MCF 10A (cell line): ENCODE measurements at regions not wholly inside any gene's neighbourhood (a gene's known extent, or its start where the extent isn't known, plus 50 kb on each side); places are given as distances from the start of the nearest gene placed in this dataset.

Source experiments
- BruUV-seq: library from RNA; stranded (reverse); fragments of 400-500 nt; replicated peaks from 2 replicates; lab custom pipeline; 2021; lab: Mats Ljungman, UMichigan
- CTCF ChIA-PET: fragments of 300-600 bp; sonication (Branson Sonifier 250); formaldehyde crosslinking; extraction: SDS; loops from one replicate; lab custom pipeline; 2021; ENCODE audit warnings: antibody characterized with exemption, inconsistent platforms; lab: Yijun Ruan, JAX
- POLR2A ChIA-PET: fragments of 300-600, 350-650 bp; sonication (Branson Sonifier 250); formaldehyde crosslinking; extraction: SDS; loops from one replicate; lab custom pipeline; 2020; ENCODE audit warnings: antibody characterized with exemption, inconsistent platforms; lab: Yijun Ruan, JAX
- DNase-seq: peaks from one replicate; pipeline ENCODE4 v3.0.0-alpha.2; 2018; ENCODE audit not compliant: unreplicated experiment
- H3K27ac Mint-ChIP-seq: one replicate; pipeline ENCODE4 v1.8.0; 2022; ENCODE audit warnings: mild to moderate bottlenecking, low read depth, mixed read lengths; ENCODE audit not compliant: unreplicated experiment
- H3K27me3 Mint-ChIP-seq: one replicate; pipeline ENCODE4 v1.8.0; 2022; ENCODE audit warnings: mixed read lengths; ENCODE audit not compliant: insufficient read depth, unreplicated experiment
- H3K36me3 Mint-ChIP-seq: one replicate; pipeline ENCODE4 v1.8.0; 2022; ENCODE audit warnings: mild to moderate bottlenecking, moderate library complexity, mixed read lengths; ENCODE audit not compliant: insufficient read depth, unreplicated experiment
- H3K4me1 Mint-ChIP-seq: one replicate; pipeline ENCODE4 v1.8.0; 2022; ENCODE audit warnings: mixed read lengths; ENCODE audit not compliant: insufficient read depth, unreplicated experiment
- H3K4me3 Mint-ChIP-seq: one replicate; pipeline ENCODE4 v1.8.0; 2022; ENCODE audit warnings: mild to moderate bottlenecking, moderate library complexity, mixed read lengths; ENCODE audit not compliant: unreplicated experiment
- H3K9me3 Mint-ChIP-seq: one replicate; pipeline ENCODE4 v1.8.0; 2022; ENCODE audit warnings: mixed read lengths; ENCODE audit not compliant: unreplicated experiment
- intact Hi-C: fragments of 100-400 bp; cut with micrococcal nuclease; formaldehyde crosslinking; loops from 2 replicates; pipeline ENCODE4 v1.14.1; 2022
- TF ChIP-seq, protein P1 (sequence below): fragments of 200-600 bp; IDR thresholded peaks from one replicate; pipeline ENCODE4 v1.8.0; 2022; ENCODE audit warnings: antibody characterized with exemption, mild to moderate bottlenecking; ENCODE audit not compliant: unreplicated experiment

DNA sequence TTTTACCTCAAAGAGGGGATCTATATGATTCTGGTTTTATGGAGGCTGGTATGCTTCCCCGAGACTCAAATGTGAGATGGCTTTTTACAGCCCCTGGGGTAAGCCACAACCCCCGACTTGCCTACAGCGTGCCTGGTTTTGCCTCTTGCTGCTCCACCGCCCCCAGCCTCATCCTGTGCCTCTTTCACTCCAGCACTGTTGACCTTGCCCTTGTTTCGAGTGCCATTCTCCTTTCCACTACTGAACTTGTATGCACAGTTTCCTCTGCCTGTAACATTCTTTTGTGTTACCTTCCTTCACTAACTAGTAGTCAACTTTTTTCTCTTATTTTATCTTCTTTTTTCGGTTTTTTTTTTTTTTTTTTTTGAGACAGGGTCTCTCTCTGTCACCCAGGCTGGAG is 219.0 kb upstream of the ZBED5 start:
- intact Hi-C loops, result no loop called here
- Mint-ChIP-seq H3K27ac (no peak overlapping the region), H3K4me3 (no peak overlapping the region), H3K27me3 (peaks cover 64% of the 10 kb centered on the region), H3K36me3 (no peaks in the 10 kb centered on the region), H3K4me1 (peaks cover 5% of the 10 kb centered on the region), H3K9me3 (no peaks in the 10 kb centered on the region)
- BruUV-seq, result no TSS peak
- TF ChIP-seq, protein P1, sequence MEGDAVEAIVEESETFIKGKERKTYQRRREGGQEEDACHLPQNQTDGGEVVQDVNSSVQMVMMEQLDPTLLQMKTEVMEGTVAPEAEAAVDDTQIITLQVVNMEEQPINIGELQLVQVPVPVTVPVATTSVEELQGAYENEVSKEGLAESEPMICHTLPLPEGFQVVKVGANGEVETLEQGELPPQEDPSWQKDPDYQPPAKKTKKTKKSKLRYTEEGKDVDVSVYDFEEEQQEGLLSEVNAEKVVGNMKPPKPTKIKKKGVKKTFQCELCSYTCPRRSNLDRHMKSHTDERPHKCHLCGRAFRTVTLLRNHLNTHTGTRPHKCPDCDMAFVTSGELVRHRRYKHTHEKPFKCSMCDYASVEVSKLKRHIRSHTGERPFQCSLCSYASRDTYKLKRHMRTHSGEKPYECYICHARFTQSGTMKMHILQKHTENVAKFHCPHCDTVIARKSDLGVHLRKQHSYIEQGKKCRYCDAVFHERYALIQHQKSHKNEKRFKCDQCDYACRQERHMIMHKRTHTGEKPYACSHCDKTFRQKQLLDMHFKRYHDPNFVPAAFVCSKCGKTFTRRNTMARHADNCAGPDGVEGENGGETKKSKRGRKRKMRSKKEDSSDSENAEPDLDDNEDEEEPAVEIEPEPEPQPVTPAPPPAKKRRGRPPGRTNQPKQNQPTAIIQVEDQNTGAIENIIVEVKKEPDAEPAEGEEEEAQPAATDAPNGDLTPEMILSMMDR, result no peak
- POLR2A ChIA-PET, result no interaction called here
- no peak for DNase-seq
- CTCF ChIA-PET, result interaction anchor here (3.1 kb wide), 1 partner anchor 49 kb away, joined by 7 read pairs; no protein-coding TSS in a partner anchor

DNA sequence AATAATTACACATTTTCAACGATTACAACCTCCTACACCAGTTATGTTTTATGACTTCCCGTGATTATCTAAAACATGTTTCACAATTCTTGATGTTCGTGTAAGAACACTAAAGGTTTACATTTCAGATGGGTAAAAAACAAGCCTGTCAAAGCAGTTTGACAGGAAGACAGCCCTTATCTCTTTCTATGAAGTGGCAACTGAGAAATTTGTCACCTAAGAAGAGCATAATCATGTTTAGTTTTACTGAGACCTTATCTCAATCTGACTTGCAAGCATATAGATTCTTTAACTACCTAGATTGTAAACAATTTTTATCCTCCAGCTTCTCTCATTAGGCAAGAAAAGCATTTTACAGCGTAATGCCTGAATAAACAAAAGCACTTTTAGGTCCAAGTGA is 218.4 kb upstream of the ZBED5 start:
- no peak overlapping the region for H3K27ac Mint-ChIP-seq
- no peaks in the 10 kb centered on the region for H3K9me3 Mint-ChIP-seq
- TF ChIP-seq, protein P1, result no peak
- H3K4me3 Mint-ChIP-seq, result no peak overlapping the region
- BruUV-seq, result no TSS peak
- H3K27me3 Mint-ChIP-seq, result peaks cover 66% of the 10 kb centered on the region
- no peaks in the 10 kb centered on the region for H3K36me3 Mint-ChIP-seq
- ChIA-PET POLR2A (interaction anchor here (0.8 kb wide), 1 partner anchor 39 kb away, joined by 3 read pairs; no protein-coding TSS in a partner anchor), CTCF (interaction anchor here (1.2 kb wide), 1 partner anchor 49 kb away, joined by 3 read pairs; no protein-coding TSS in a partner anchor)
- no peak for DNase-seq
- H3K4me1 Mint-ChIP-seq, result peaks cover 5% of the 10 kb centered on the region
- intact Hi-C loops, result no loop called here

DNA sequence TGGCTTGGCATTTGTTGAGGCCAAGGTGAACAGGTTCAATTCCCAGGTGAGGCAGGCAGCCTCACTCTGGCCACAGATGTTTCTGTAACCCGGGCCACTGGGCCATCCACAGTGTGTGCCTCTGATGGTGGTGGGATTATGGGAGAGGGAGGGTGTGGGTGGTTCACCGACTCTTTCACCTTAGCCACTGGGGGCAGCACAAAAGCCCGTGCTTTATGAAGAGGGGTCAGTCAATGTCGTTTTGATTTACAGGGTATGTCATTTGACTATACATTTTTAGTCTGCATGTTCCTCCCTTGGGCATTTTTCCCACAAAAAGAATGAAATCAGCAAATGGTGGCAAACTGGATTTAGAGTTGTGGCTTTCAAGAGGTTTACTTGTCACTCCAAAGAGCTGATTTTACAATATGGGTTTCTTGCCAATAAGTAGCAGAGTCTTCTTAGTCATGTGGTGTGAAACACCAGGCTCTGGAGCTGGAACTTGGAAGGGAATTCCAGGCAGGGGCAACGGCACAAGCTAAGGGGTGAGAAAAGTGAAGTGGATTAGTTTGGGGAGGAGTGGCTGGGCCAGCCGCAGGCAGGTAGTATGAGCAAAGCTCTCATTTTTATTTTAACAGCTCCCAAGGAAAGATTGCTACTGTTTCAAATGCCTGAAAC is 217.8 kb upstream of the ZBED5 start:
- no TSS peak for BruUV-seq
- Mint-ChIP-seq H3K27ac (no peak overlapping the region), H3K4me3 (no peak overlapping the region), H3K4me1 (peaks cover 5% of the 10 kb centered on the region), H3K27me3 (peaks cover 65% of the 10 kb centered on the region), H3K9me3 (no peaks in the 10 kb centered on the region), H3K36me3 (no peaks in the 10 kb centered on the region)
- intact Hi-C loops, result no loop called here
- POLR2A ChIA-PET, result interaction anchor here (0.7 to 0.8 kb wide), 2 partner anchors 35 to 38 kb away, joined by 3 to 4 read pairs; no protein-coding TSS in a partner anchor
- DNase-seq, result no peak
- TF ChIP-seq, protein P1, result no peak
- CTCF ChIA-PET, result interaction anchor here (1.2 kb wide), 1 partner anchor 48 kb away, joined by 3 read pairs; no protein-coding TSS in a partner anchor

DNA sequence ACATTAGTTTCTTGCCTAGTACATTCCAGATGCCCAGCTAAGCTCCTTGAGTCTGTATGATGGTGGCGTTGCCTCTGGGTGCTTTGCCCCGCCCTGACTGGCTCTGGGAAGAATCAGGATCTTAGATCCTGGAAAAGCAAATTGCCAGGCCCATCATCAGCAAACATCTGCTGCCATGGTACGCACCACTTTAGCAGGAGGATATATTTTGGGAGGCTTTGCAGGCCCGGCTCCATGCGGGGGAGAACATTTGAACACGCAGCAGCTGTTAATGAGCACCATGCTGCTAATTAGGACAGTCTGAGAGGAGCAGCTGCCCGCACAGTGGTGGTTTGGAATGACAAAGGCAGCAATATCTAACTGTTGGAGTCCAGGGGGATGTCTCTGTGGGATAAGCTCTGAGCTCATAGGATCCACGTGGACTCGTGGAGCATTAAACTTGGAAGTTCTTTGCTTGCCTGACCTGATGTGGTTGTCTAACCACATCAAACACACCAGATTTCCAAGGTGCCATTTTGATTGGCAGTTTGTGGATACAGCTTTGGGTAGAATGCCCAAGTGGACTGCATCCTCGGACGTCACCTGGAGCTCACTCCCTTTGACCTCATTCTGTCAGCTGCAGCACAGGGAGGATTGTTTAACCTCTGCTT is 217.0 kb upstream of the ZBED5 start:
- Mint-ChIP-seq H3K27ac (no peak overlapping the region), H3K36me3 (no peaks in the 10 kb centered on the region), H3K9me3 (no peaks in the 10 kb centered on the region), H3K4me3 (no peak overlapping the region), H3K27me3 (peaks cover 57% of the 10 kb centered on the region), H3K4me1 (peaks cover 5% of the 10 kb centered on the region)
- BruUV-seq, result no TSS peak
- ChIA-PET CTCF (interaction anchor here (0.6 kb wide), 1 partner anchor 98 kb away, joined by 3 read pairs; no protein-coding TSS in a partner anchor), POLR2A (no interaction called here)
- intact Hi-C loops, result no loop called here
- TF ChIP-seq, protein P1, result no peak
- no peak for DNase-seq
